Esophagus muscularis mucosa (tissue), 3 donors: ENCODE measurements at regions not wholly inside any gene's neighbourhood (a gene's known extent, or its start where the extent isn't known, plus 50 kb on each side); places are given as distances from the start of the nearest gene placed in this dataset.

Source experiments
- CTCF ChIP-seq, 3 experiments: fragments of 200-600 bp in 2 of 3; fragments of 450-650 bp in 1 of 3; sonication (generic) in 2 of 3; IDR thresholded peaks; one replicate each; pipeline ENCODE4 v1.5.1; 2017 to 2019; ENCODE audit warnings: antibody characterized with exemption in 3 of 3, mild to moderate bottlenecking in 2 of 3, moderate library complexity in 1 of 3
- POLR2A ChIP-seq: fragments of 450-650 bp; IDR thresholded peaks from one replicate; pipeline ENCODE4 v1.6.1; 2017; ENCODE audit warnings: antibody characterized with exemption, moderate library complexity, mild to moderate bottlenecking, low read depth
- POLR2AphosphoS5 ChIP-seq, 2 donors: sonication (generic); formaldehyde crosslinking; IDR thresholded peaks; one replicate each; pipeline ENCODE4 v1.6.1; 2017; ENCODE audit warnings: antibody characterized with exemption in 2 of 2

GRCh38 chrY:19321701-19322100, 422.8 kb downstream of the KDM5D start:
- TF ChIP-seq CTCF (IDR thresholded peaks at IDR 0.05) (no peak), POLR2AphosphoS5 (IDR thresholded peaks at IDR 0.05) (no peak), POLR2A (no peak)
